Bronchial epithelial cell (primary cell): ENCODE measurements at regions not wholly inside any gene's neighbourhood (a gene's known extent, or its start where the extent isn't known, plus 50 kb on each side); places are given as distances from the start of the nearest gene placed in this dataset.
A peak's percentile ranks its signal among the peaks of the same experiment; 100 is the strongest.

Experiments used
- DNase-seq: peaks from one replicate; pipeline ENCODE4 v3.0.0-alpha.2; 2010; ENCODE audit warnings: low read depth
- FAIRE-seq: peaks from 2 replicates; lab custom pipeline; 2011; peaks lifted over from hg19 to GRCh38; lab: Jason Lieb, UNC
- H3K27me3 ChIP-seq: 2 replicates; pipeline ENCODE4 v1.5.1; 2011; ENCODE audit warnings: low read length; ENCODE audit not compliant: control insufficient read depth, insufficient read depth
- H3K36me3 ChIP-seq: 2 replicates; pipeline ENCODE4 v1.5.1; 2011; ENCODE audit warnings: low read length; ENCODE audit not compliant: control insufficient read depth, insufficient read depth
- H3K4me3 ChIP-seq: 2 replicates; pipeline ENCODE4 v1.5.1; 2011; ENCODE audit warnings: mild to moderate bottlenecking, low read depth, low read length, control low read depth
- CTCF ChIP-seq: IDR thresholded peaks from 2 replicates; pipeline ENCODE4 v1.5.1; 2011; ENCODE audit warnings: mild to moderate bottlenecking, moderate library complexity, low read length, control low read depth, inconsistent platforms; ENCODE audit not compliant: insufficient read depth, severe bottlenecking

- no peaks in the 10 kb centered on the region for H3K36me3 ChIP-seq
- H3K27me3 ChIP-seq = no peaks in the 10 kb centered on the region
- FAIRE-seq (no peak), DNase-seq (peak; percentile 93)
- TF ChIP-seq CTCF = no peak
- no peak overlapping the region for H3K4me3 ChIP-seq
Observed at GRCh38 chr6:113495521-113495920, 361.6 kb upstream of the MARCKS start.

GRCh38 chr6:113496166-113496565 lies 361.0 kb upstream of the MARCKS start:
- DNase-seq = no peak
- H3K36me3 ChIP-seq = no peaks in the 10 kb centered on the region
- no peaks in the 10 kb centered on the region for H3K27me3 ChIP-seq
- H3K4me3 ChIP-seq = no peak overlapping the region
- no peak for FAIRE-seq
- TF ChIP-seq CTCF = no peak

GRCh38 chr6:113500221-113500620 lies 356.9 kb upstream of the MARCKS start:
- FAIRE-seq (no peak), DNase-seq (peak; percentile 65)
- no peaks in the 10 kb centered on the region for H3K27me3 ChIP-seq
- no peaks in the 10 kb centered on the region for H3K36me3 ChIP-seq
- no peak overlapping the region for H3K4me3 ChIP-seq
- no peak for TF ChIP-seq CTCF

- no peaks in the 10 kb centered on the region for H3K27me3 ChIP-seq
- H3K4me3 ChIP-seq = no peak overlapping the region
- no peak for FAIRE-seq
- no peak for DNase-seq
- H3K36me3 ChIP-seq = no peaks in the 10 kb centered on the region
- no peak for TF ChIP-seq CTCF
Observed at GRCh38 chr6:113505084-113505699, 352.0 kb upstream of the MARCKS start.

- no peak for TF ChIP-seq CTCF
- Histone ChIP-seq H3K36me3 (no peaks in the 10 kb centered on the region), H3K4me3 (no peak overlapping the region), H3K27me3 (no peaks in the 10 kb centered on the region)
- FAIRE-seq (no peak), DNase-seq (no peak)
Observed at GRCh38 chr6:113508249-113508648, 348.9 kb upstream of the MARCKS start.

GRCh38 chr6:113511100-113511499 lies 346.0 kb upstream of the MARCKS start:
- no peaks in the 10 kb centered on the region for H3K27me3 ChIP-seq
- H3K4me3 ChIP-seq = no peak overlapping the region
- no peak for TF ChIP-seq CTCF
- DNase-seq (no peak), FAIRE-seq (no peak)
- H3K36me3 ChIP-seq = no peaks in the 10 kb centered on the region
